ENCODE measurements at regions not wholly inside any gene's neighbourhood (a gene's known extent, or its start where the extent isn't known, plus 50 kb on each side); places are given as distances from the start of the nearest gene placed in this dataset.

DNA sequence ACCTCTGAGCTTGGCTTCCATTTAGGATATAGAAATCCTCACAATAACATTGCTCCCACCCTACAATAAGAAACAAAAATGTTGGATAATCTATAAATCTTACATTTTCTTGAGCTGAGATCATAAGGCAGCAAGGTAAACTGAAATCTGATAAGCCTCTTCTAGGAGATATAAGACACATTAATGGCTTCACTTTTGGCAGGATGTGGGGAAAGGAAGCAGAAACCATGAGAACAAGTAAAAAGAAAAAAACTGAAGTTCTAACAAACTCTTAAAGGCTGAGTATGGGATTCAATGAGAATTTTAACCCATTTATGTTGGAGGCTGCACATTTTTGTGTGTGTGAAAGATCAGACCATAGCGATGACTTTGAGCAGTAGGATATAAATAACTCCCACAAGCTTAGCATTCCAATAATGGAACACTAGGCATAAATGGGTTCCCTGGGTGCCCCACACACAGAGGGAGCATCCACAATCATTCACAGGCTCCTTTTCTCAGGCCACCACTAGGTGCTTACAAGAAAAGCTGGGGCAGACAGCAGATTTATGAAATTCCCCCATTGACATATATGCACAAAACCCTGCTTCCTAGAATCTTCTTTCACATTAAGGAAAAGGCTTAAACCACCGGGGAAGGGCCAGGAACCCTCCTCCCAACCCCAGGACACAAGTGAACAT is 564.9 kb upstream of the MGMT start:
- TF ChIP-seq, protein P1, sequence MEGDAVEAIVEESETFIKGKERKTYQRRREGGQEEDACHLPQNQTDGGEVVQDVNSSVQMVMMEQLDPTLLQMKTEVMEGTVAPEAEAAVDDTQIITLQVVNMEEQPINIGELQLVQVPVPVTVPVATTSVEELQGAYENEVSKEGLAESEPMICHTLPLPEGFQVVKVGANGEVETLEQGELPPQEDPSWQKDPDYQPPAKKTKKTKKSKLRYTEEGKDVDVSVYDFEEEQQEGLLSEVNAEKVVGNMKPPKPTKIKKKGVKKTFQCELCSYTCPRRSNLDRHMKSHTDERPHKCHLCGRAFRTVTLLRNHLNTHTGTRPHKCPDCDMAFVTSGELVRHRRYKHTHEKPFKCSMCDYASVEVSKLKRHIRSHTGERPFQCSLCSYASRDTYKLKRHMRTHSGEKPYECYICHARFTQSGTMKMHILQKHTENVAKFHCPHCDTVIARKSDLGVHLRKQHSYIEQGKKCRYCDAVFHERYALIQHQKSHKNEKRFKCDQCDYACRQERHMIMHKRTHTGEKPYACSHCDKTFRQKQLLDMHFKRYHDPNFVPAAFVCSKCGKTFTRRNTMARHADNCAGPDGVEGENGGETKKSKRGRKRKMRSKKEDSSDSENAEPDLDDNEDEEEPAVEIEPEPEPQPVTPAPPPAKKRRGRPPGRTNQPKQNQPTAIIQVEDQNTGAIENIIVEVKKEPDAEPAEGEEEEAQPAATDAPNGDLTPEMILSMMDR (IDR thresholded peaks at IDR 0.05; ENCODE audit: insufficient read depth, low read length, poor library complexity, severe bottlenecking): no peak
- Histone ChIP-seq H3K36me3 (ENCODE audit: control insufficient read depth, insufficient read depth, low read length) (no peaks in the 10 kb centered on the region), H3K27me3 (replicated peaks; ENCODE audit: control insufficient read depth, insufficient read depth, low read length) (no peaks in the 10 kb centered on the region), H3K4me3 (replicated peaks; ENCODE audit: low read depth, low read length) (no peak overlapping the region)
- DNase-seq (ENCODE audit: extremely low read depth, insufficient read length): no peak

DNA sequence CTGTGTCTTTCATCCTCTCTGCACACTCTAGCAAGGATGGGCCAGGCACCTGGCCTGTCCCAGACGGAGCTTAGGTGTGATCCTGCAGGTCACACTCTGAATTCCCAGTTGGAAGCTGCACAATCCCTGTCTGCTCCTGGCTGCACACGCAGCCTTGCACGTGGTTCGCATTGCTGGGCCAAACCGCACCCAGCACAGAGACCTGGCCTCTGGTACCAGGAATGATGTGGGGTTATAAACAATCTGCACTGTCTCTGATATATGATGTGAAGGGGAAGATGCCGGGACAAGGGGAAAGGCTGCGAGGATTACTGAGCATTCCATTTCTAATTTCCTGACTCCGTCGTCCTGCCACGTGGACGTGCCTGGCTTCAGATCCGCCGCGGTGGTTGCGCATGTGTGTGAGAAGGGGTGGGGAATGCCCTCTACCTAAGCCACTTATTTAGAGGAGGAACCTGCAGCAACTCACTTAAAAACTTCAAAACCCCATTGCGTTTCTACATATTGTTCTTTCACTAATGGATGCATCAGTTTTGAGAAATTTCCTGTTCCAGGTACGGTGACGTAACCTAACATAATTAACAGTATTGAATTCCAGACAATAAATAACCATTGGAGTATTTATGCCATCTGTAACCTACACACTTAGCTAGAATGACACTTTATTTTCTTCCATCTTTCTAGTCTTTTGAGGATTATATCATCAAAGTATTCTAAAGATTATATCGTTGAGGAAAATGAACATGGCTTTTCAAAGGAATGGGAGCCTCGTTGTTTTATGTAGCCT is 559.7 kb upstream of the MGMT start:
- TF ChIP-seq, protein P1 (IDR thresholded peaks at IDR 0.05; ENCODE audit: insufficient read depth, low read length, poor library complexity, severe bottlenecking): no peak
- no peak overlapping the region for H3K4me3 ChIP-seq (replicated peaks; ENCODE audit: low read depth, low read length)
- no peak for DNase-seq (ENCODE audit: extremely low read depth, insufficient read length)
- no peaks in the 10 kb centered on the region for H3K27me3 ChIP-seq (replicated peaks; ENCODE audit: control insufficient read depth, insufficient read depth, low read length)
- H3K36me3 ChIP-seq (ENCODE audit: control insufficient read depth, insufficient read depth, low read length): no peaks in the 10 kb centered on the region

- Histone ChIP-seq H3K27me3 (replicated peaks; ENCODE audit: control insufficient read depth, insufficient read depth, low read length) (no peaks in the 10 kb centered on the region), H3K36me3 (ENCODE audit: control insufficient read depth, insufficient read depth, low read length) (no peaks in the 10 kb centered on the region), H3K4me3 (replicated peaks; ENCODE audit: low read depth, low read length) (no peak overlapping the region)
- TF ChIP-seq, protein P1 (IDR thresholded peaks at IDR 0.05; ENCODE audit: insufficient read depth, low read length, poor library complexity, severe bottlenecking): no peak
- no peak for DNase-seq (ENCODE audit: extremely low read depth, insufficient read length)
Observed at GRCh38 chr10:128908099-128908498, 558.9 kb upstream of the MGMT start.

DNA sequence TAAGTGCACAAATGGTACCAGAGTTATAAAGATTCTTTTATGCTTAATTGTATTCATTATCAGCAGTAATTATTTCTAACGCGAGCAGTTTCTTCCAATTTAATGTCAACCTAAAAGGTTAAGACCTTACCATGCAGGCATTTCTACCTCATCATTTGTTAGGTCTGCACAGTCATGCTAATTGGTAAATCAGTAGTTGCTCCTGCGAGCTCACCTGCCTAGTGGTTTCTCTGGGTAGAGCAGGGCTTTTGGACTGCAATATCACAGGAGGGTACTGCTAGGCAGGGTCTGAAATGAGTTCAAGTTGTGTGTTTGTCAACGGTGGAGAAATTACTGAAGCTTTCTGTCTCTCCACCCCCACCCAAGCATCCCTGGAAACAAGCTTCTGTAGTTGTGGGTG is 558.5 kb upstream of the MGMT start:
- TF ChIP-seq, protein P1 (IDR thresholded peaks at IDR 0.05; ENCODE audit: insufficient read depth, low read length, poor library complexity, severe bottlenecking): no peak
- Histone ChIP-seq H3K27me3 (replicated peaks; ENCODE audit: control insufficient read depth, insufficient read depth, low read length) (no peaks in the 10 kb centered on the region), H3K4me3 (replicated peaks; ENCODE audit: low read depth, low read length) (no peak overlapping the region), H3K36me3 (ENCODE audit: control insufficient read depth, insufficient read depth, low read length) (no peaks in the 10 kb centered on the region)
- DNase-seq (ENCODE audit: extremely low read depth, insufficient read length): no peak

DNA sequence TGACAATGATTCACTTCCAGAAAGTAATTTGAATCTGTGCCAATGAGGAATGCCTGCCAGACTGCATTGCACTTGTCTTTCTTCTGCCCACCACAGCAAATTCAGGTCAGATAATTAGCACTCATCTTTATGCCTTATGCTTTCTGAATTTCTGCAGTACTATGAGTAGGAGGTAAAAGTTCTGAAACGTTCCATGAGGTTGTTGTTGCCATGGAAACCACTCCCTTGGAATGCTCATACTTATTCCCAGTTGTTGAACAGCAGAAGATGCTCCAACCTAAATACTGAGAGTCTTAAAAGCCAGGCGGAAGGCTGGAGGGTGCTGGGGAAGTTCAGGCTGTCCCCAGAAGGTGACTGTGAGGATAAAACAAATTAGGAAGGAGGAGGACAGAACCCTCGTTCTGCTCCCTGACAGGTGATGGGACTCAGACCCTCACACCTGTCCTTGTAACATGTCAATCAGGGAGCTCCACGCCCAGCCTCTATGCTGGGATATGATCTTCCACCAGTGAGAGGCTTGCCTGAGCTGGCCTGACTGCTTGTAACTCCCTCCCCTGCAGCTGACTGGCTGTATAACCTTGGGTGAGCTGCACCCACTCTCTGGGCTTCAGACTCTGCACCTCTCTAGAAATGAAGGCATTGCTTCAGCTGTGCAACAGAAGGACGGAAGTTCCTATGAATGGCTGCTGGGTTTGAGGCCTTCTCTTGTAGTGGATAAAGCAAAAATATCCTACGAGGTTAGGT is 554.3 kb upstream of the MGMT start:
- TF ChIP-seq, protein P1 (IDR thresholded peaks at IDR 0.05; ENCODE audit: insufficient read depth, low read length, poor library complexity, severe bottlenecking): no peak
- no peak for DNase-seq (ENCODE audit: extremely low read depth, insufficient read length)
- no peaks in the 10 kb centered on the region for H3K27me3 ChIP-seq (replicated peaks; ENCODE audit: control insufficient read depth, insufficient read depth, low read length)
- no peaks in the 10 kb centered on the region for H3K36me3 ChIP-seq (ENCODE audit: control insufficient read depth, insufficient read depth, low read length)
- no peak overlapping the region for H3K4me3 ChIP-seq (replicated peaks; ENCODE audit: low read depth, low read length)

Measured in GM06990 (cell line).